HG03060 (cell line): ENCODE measurements at regions not wholly inside any gene's neighbourhood (a gene's known extent, or its start where the extent isn't known, plus 50 kb on each side); places are given as distances from the start of the nearest gene placed in this dataset.
"Not testable (repeated sequence)": the region's sequence is repeated elsewhere in the genome, so short reads cannot be mapped to it uniquely, and the experiment has no call there.

Experiments used
- ATAC-seq: cut with Tn5 transposase; IDR thresholded peaks from one replicate; pipeline ENCODE4 v1.9.1; 2021; ENCODE audit warnings: low read depth, moderate number of reproducible peaks; ENCODE audit not compliant: unreplicated experiment

- ATAC-seq = no peak
Observed at GRCh38 chr12:47413806-47414205, 292.0 kb downstream of the RPAP3 start.

- ATAC-seq = no peak
Observed at GRCh38 chr12:47412601-47413236, 293.1 kb downstream of the RPAP3 start.

GRCh38 chr12:47411966-47412365, 293.9 kb downstream of the RPAP3 start:
- no peak for ATAC-seq

DNA sequence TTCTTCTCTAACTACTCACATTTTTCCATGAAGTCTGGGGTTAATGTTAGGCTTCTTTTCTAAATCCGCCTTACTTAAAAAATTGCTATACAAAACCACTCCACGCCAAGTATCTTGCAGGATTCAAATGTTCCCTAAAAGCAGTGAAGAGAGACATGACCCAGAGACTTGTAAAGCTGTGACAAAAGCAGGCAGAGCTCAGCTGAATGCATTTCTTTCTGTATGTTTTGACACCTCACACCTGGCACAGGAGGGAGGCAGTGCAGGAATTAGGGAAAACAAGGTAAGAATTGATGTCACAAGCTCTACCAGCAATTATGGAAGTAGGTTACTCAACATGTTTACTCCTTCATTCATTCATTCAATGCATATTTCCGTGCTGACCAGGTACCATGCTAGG, 295.0 kb downstream of the RPAP3 start:
- ATAC-seq = no peak

GRCh38 chr12:47410383-47410782, 295.4 kb downstream of the RPAP3 start:
- no peak for ATAC-seq

DNA sequence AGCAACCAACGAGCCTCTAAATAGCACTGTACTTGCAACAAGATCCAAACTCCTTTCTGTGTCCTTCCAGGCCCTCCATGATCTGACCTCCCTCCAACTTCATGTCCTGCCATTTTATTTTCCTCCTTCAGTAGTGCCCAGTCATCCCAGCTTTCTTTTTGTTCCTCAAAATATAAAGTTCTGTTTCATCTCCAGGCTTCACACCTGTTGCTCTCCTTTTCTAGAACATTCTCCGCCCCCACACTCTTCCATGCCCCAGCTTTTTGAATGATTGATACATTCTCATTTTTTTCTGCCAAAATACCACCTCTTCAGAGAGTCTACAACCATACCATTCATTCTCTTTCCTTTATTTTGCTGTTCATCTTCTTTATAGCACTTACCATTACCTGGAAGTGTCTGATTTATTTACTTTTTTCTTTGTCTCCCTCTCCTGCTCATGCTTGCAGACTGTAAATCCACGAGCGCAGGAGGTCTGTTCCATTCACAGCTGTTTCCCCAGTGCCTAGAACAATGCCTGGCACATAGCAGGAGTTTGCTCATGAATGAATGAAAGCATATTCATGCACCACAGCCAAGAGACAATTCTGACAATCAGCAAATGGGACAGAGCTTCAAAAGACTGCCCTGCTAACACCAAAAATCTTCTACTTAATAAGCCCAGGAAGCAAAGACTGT, 296.4 kb downstream of the RPAP3 start:
- ATAC-seq = no peak

DNA sequence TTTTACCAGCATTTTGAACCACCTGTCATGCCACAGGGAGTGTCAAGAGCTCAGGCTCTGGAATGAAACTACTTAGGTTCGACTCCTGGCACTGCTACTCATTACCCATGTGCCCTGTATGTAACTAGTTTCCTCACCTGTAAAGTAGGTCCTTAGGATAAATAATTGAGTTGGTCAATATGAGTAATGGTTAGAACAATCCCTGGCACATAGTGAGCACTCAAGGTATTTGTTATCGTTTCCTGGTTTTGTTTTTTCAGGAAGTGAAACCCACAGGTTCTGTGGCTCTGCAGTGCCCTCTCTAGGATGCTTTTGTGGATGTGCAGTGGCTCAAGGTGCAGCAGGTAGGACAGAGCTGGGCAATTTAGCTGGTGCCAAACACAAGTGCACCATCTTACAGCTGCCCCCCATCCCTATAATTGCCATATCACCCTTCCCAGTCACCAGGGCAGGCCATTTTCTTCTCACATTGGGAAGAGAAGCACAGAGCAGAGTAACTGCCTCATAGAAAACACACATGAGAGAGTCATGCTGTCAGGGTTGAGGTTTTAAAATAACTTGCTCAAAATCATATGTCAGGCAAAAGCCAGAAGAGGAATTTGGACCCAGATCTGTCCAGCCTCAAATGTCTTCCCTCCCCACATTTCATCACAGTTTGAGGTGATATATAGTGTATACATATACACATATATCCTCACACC, 297.5 kb downstream of the RPAP3 start:
- ATAC-seq = peak; percentile 95

GRCh38 chr12:47407463-47408129, 298.2 kb downstream of the RPAP3 start:
- no peak for ATAC-seq

DNA sequence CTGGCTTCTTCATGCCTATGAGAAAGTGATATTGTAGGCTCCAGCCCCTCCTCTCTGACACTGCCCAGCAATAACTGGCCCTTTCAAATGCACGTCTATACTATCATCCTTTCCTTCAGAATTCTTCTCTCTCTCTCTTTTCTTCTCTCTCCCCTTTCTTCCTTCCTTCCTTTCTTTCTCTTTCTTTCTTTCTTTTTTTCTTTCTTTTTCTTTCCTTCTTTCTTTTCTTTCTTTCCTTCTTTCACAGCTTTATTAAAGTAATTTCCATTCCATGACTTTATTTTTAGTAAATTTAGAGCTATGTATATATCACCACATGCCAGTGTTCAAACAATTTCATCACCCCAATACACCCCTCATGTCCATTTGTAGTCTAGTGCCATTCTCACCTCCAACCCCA, 302.1 kb downstream of the RPAP3 start:
- no peak for ATAC-seq

GRCh38 chr12:47401196-47401595, 304.6 kb downstream of the RPAP3 start:
- not testable (repeated sequence) for ATAC-seq

DNA sequence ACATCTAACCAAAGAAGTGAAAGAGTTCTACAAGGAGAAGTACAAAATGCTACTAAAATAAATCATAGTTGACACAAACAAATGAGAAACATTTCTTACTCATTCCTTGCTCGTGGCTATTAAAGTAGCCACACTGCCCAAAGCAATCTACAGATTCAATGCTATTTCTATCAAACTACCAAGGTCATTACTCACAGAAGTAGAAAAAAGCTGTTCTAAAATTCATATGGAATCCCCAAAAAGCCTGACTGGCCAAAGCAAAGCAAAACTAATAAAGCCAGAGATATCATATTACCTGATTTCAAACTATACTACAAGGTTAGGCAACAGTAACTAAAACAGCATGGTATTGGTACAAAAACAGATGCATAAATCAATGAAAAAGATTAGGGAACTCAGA, 305.6 kb downstream of the RPAP3 start:
- ATAC-seq = no peak

- no peak for ATAC-seq
Observed at GRCh38 chr12:47397664-47398281, 308.1 kb downstream of the RPAP3 start.

DNA sequence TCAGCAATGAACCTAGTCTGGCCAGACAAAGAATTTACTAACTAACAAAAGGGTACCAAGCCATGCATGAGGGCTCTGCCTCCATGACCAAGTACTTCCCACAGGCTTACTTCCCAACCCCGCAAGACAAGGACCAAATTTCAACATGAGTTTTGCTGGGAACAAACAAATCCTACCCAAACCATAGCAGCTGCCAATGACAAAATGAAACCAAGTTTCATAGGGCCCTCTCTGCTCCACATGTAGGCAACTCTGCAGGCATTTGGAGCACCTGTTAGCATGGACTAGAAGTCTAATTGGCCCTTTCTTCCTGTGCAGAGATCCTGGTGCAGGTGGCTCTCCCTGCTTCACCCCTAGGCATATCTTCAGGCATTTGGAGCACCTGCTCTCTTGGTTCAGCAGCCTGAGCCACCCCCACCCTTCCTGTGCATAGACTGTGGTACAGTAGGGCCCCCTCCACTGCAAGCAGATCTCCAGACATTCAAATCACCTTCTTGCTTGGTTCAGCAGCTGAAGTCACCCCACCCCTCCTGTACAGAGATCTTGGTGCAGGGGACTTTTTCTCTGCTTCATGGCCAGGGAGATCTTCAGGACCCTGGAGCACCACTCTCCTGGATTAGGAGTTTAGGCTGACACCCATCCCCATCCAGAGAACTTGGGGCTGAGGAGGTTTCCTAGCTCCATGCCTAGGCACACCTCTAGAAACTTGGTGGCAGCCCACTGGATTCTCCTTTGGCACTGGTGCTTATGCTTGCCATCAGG, 308.7 kb downstream of the RPAP3 start:
- no peak for ATAC-seq

DNA sequence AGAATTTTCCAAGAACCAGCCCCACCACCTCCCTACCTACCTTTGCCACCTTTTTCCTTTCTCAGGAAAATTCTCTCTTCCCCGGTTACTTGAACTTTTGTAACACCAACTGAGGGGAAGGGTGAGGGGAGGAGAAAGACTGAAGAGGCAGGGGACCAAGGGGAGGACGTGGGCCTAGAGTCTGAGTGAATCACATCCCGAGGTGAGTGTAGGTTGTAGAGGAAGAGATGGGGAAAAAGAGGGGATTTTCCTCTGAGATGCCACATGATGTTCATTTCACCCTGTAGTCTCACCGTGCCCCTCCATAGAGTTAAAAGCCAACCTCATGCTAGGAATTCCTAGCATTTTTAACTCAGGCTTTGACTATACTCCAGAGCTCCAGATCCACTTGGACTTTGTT, 311.8 kb downstream of the RPAP3 start:
- no peak for ATAC-seq

DNA sequence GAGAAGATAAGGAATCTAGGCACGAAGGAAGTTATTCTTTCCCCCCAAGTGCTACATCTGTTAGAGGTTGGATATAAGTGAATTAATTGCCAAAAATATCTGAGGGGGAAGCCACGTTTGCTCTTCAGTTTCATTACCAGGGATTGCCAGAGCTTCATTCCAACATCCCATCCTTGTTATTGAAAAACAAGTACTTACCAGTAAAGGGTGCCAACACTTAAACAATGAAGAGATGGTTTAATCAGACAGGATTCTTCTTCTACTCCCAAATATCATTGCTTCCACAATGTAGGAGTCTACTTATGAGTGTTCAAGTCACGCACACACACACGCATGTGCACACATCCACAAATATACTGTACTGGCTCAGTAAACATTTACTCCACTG, 312.4 kb downstream of the RPAP3 start:
- ATAC-seq = no peak

- ATAC-seq = no peak
Observed at GRCh38 chr12:47391566-47391965, 311.8 kb upstream of the AMIGO2 start.

DNA sequence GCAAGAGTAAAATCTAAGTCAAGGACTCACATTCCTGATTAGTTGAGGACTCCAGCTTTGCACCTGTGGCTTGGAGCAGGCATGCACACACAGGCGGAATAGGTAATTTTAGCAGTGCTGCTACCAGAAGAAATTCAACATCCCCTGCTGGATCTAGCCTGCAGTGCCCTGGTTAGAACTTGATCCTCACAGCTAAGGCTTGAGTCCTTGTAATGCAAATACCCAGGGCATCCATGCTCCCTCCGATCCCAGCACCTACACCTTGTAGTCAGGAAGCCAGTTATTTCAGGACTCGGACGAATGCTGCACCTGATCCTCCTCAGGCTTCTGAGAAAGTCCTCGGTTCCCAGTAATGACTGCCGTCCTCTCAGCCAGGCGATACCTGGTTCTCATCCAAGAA, 309.0 kb upstream of the AMIGO2 start:
- no peak for ATAC-seq

DNA sequence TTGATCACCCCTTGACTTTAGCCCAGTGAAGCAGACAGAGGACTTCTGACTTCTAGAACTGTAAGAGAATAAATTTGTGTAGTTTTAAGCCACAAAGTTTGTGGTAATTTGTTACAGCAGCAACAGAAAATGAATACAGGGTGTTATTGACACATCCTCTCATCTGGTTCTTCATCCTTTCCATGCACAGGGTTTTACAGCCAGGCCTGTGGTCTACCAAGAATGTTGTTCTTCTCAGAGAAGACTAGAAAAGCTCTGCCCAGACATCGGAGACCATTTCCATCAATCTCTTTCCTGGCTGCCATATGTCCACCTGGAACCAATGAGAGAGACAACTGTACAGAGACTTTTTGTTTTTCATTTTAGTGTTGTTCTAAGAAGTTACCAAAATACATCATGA, 308.2 kb upstream of the AMIGO2 start:
- no peak for ATAC-seq

GRCh38 chr12:47385653-47386052, 305.9 kb upstream of the AMIGO2 start:
- no peak for ATAC-seq

- no peak for ATAC-seq
Observed at GRCh38 chr12:47383942-47384341, 304.2 kb upstream of the AMIGO2 start.
